Keratinocyte (primary cell): ENCODE measurements at regions not wholly inside any gene's neighbourhood (a gene's known extent, or its start where the extent isn't known, plus 50 kb on each side); places are given as distances from the start of the nearest gene placed in this dataset.

ENCODE experiments used
- DNase-seq: peaks from one replicate; pipeline ENCODE4 v3.0.0-alpha.2; 2011; ENCODE audit warnings: low read depth, missing footprints, low spot score
- FAIRE-seq: peaks from 2 replicates; lab custom pipeline; 2011; peaks lifted over from hg19 to GRCh38; lab: Jason Lieb, UNC
- H2AFZ ChIP-seq: 2 replicates; pipeline ENCODE4 v1.6.0; 2012; ENCODE audit warnings: low read length, control low read depth, inconsistent platforms; ENCODE audit not compliant: control insufficient read depth
- H3K27ac ChIP-seq: 2 replicates; pipeline ENCODE4 v1.5.1; 2011; ENCODE audit warnings: low read length; ENCODE audit not compliant: control insufficient read depth, insufficient read depth
- H3K27me3 ChIP-seq: 3 replicates; pipeline ENCODE4 v1.6.0; 2011; ENCODE audit warnings: low read length; ENCODE audit not compliant: control insufficient read depth, insufficient read depth; ENCODE audit errors: extremely low read depth
- H3K36me3 ChIP-seq, 2 experiments: 2 replicates in 1 of 2; 3 replicates in 1 of 2; pipeline ENCODE4 v1.5.1; 2011; ENCODE audit warnings: low read length in 2 of 2, mild to moderate bottlenecking in 1 of 2; ENCODE audit not compliant: control insufficient read depth in 2 of 2, insufficient read depth in 2 of 2; ENCODE audit errors: extremely low read depth in 1 of 2
- H3K4me1 ChIP-seq: 3 replicates; pipeline ENCODE4 v1.5.1; 2011; ENCODE audit warnings: low read length; ENCODE audit not compliant: control insufficient read depth, insufficient read depth; ENCODE audit errors: extremely low read depth
- H3K4me2 ChIP-seq: 3 replicates; pipeline ENCODE4 v1.6.0; 2011; ENCODE audit warnings: low read depth, low read length; ENCODE audit not compliant: control insufficient read depth, insufficient read depth; ENCODE audit errors: extremely low read depth
- H3K4me3 ChIP-seq, 3 experiments: fragments of 200-600 bp in 1 of 3; sonication (generic) in 1 of 3; 2 replicates in 2 of 3; 3 replicates in 1 of 3; pipeline ENCODE4 v1.5.1; 2011 to 2016; ENCODE audit warnings: low read length in 3 of 3, mild to moderate bottlenecking in 3 of 3, control low read depth in 2 of 3, inconsistent platforms in 1 of 3, low read depth in 1 of 3, mixed read lengths in 1 of 3, mixed run types in 1 of 3, moderate library complexity in 1 of 3; ENCODE audit not compliant: control insufficient read depth in 2 of 3, insufficient read depth in 2 of 3; ENCODE audit errors: extremely low read depth in 1 of 3
- H3K79me2 ChIP-seq: 2 replicates; pipeline ENCODE4 v1.6.0; 2012; ENCODE audit warnings: low read length; ENCODE audit not compliant: control insufficient read depth, insufficient read depth
- H3K9ac ChIP-seq: 3 replicates; pipeline ENCODE4 v1.6.0; 2011; ENCODE audit warnings: low read length; ENCODE audit not compliant: control insufficient read depth, insufficient read depth; ENCODE audit errors: extremely low read depth
- H3K9me1 ChIP-seq: 3 replicates; pipeline ENCODE4 v1.6.0; 2011; ENCODE audit warnings: low read length; ENCODE audit not compliant: control insufficient read depth, insufficient read depth; ENCODE audit errors: extremely low read depth
- H3K9me3 ChIP-seq: 2 replicates; pipeline ENCODE4 v1.5.1; 2012; ENCODE audit warnings: low read depth, low read length; ENCODE audit not compliant: control insufficient read depth
- H4K20me1 ChIP-seq: 3 replicates; pipeline ENCODE4 v1.6.0; 2011; ENCODE audit warnings: low read length; ENCODE audit not compliant: control insufficient read depth, insufficient read depth; ENCODE audit errors: extremely low read depth
- EZH2 ChIP-seq: IDR thresholded peaks from one replicate; pipeline ENCODE4 v1.6.1; 2012; ENCODE audit warnings: inconsistent platforms, mild to moderate bottlenecking, low read length, moderate library complexity
- dilution Hi-C: fragments of 300-500 bp; cut with MboI; formaldehyde crosslinking; loops from one replicate; pipeline ENCODE4 v1.7.0; 2020; ENCODE audit warnings: low sequenced_read_pairs; ENCODE audit not compliant: extremely low pct_ligation_motif_present
- TF ChIP-seq, protein P1 (sequence below), 3 experiments: IDR thresholded peaks in 1 of 3; conservative IDR thresholded peaks in 1 of 3; optimal IDR thresholded peaks in 1 of 3; 2 replicates in 2 of 3; 3 replicates in 1 of 3; pipeline versions ENCODE3 to v1.5.1; 2011; ENCODE audit warnings: low read length in 3 of 3, mild to moderate bottlenecking in 3 of 3, moderate library complexity in 2 of 3, control low read depth in 1 of 3, inconsistent platforms in 1 of 3; ENCODE audit not compliant: insufficient read depth in 2 of 3; ENCODE audit errors: extremely low read depth in 1 of 3

GRCh38 chr18:47461406-47461948 lies 210.0 kb upstream of the SKOR2 start:
- no peak for FAIRE-seq
- H3K27me3 ChIP-seq, result no peaks in the 10 kb centered on the region

DNA sequence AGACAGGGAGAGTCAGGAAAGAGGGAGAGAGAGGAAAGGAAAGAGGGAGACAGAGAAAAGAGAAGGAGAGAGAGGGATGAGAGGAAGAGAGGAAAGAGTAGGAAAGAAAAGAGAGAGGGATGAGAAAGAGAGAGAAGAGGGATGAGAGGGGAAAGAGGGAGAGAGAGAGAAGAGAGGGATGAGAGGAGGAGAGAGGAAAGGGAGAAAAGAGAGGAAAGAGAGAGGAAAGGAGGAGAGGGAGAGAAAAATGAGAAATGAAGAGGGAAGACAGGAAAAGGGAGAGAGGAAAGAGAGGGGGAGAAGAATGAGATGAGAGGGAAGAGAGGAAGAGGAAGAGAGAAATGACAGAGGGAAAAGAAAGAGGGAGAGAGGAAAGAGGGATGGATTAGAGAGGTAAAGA lies 207.0 kb upstream of the SKOR2 start:
- dilution Hi-C loops, result no loop called here
- H3K27me3 ChIP-seq, result no peaks in the 10 kb centered on the region
- TF ChIP-seq, protein P1, sequence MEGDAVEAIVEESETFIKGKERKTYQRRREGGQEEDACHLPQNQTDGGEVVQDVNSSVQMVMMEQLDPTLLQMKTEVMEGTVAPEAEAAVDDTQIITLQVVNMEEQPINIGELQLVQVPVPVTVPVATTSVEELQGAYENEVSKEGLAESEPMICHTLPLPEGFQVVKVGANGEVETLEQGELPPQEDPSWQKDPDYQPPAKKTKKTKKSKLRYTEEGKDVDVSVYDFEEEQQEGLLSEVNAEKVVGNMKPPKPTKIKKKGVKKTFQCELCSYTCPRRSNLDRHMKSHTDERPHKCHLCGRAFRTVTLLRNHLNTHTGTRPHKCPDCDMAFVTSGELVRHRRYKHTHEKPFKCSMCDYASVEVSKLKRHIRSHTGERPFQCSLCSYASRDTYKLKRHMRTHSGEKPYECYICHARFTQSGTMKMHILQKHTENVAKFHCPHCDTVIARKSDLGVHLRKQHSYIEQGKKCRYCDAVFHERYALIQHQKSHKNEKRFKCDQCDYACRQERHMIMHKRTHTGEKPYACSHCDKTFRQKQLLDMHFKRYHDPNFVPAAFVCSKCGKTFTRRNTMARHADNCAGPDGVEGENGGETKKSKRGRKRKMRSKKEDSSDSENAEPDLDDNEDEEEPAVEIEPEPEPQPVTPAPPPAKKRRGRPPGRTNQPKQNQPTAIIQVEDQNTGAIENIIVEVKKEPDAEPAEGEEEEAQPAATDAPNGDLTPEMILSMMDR (optimal IDR thresholded peaks at IDR 0.05 in 1 of 3, IDR thresholded peaks at IDR 0.05 in 1 of 3, conservative IDR thresholded peaks at IDR 0.05 in 1 of 3; ENCODE audit: extremely low read depth in 1 of 3, insufficient read depth in 2 of 3, low read length in 3 of 3), result no peak
- TF ChIP-seq EZH2, result no peak

More at GRCh38 chr18:47461406-47461948, 210.0 kb upstream of the SKOR2 start:
- Histone ChIP-seq H3K36me3 (no peaks in the 10 kb centered on the region), H3K9ac (no peak overlapping the region), H3K9me3 (no peaks in the 10 kb centered on the region), H4K20me1 (no peaks in the 10 kb centered on the region), H3K4me1 (no peaks in the 10 kb centered on the region), H3K9me1 (no peaks in the 10 kb centered on the region), H3K27ac (no peak overlapping the region), H3K4me2 (no peak overlapping the region), H3K4me3 (no peak overlapping the region), H3K79me2 (no peaks in the 10 kb centered on the region), H2AFZ (no peak overlapping the region)
- TF ChIP-seq, protein P1 (optimal IDR thresholded peaks at IDR 0.05 in 1 of 3, IDR thresholded peaks at IDR 0.05 in 1 of 3, conservative IDR thresholded peaks at IDR 0.05 in 1 of 3; ENCODE audit: extremely low read depth in 1 of 3, insufficient read depth in 2 of 3, low read length in 3 of 3), result no peak
- TF ChIP-seq EZH2, result no peak
- dilution Hi-C loops, result no loop called here
- DNase-seq, result no peak

More for the DNA sequence above, 207.0 kb upstream of the SKOR2 start:
- no peak overlapping the region for H3K4me3 ChIP-seq
- no peak overlapping the region for H3K4me2 ChIP-seq
- H3K9me1 ChIP-seq, result no peaks in the 10 kb centered on the region
- no peaks in the 10 kb centered on the region for H3K9me3 ChIP-seq
- no peak overlapping the region for H2AFZ ChIP-seq
- no peaks in the 10 kb centered on the region for H3K4me1 ChIP-seq
- no peaks in the 10 kb centered on the region for H3K79me2 ChIP-seq
- no peaks in the 10 kb centered on the region for H4K20me1 ChIP-seq
- no peaks in the 10 kb centered on the region for H3K36me3 ChIP-seq
- H3K27ac ChIP-seq, result no peak overlapping the region
- FAIRE-seq (no peak), DNase-seq (no peak)
- H3K9ac ChIP-seq, result no peak overlapping the region
